ENCODE measurements at regions not wholly inside any gene's neighbourhood (a gene's known extent, or its start where the extent isn't known, plus 50 kb on each side); places are given as distances from the start of the nearest gene placed in this dataset.
A peak's percentile ranks its signal among the peaks of the same experiment; 100 is the strongest.

DNA sequence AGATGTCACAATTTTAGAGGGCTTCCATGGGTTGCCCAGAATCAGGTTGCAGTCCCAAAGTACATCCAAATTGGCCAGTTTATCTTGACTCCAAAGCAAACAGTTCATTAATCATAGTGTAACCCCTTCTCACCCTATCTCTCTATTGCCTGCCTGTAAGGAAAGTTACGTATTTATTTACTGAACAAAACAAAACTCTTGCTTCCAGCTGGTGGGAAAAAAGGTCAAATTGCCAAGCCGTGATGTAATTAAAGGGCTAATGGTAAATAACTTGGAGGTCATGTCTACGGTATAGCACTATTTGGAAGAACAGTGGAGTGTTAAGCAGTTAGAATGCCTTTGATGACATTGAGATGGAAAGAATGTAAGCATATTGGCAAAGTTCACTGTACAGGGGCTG lies 214.0 kb downstream of the DLEU7 start:
- no peak overlapping the region for H3K4me3 ChIP-seq (ENCODE audit: low read depth, low read length)
- TF ChIP-seq, protein P1, sequence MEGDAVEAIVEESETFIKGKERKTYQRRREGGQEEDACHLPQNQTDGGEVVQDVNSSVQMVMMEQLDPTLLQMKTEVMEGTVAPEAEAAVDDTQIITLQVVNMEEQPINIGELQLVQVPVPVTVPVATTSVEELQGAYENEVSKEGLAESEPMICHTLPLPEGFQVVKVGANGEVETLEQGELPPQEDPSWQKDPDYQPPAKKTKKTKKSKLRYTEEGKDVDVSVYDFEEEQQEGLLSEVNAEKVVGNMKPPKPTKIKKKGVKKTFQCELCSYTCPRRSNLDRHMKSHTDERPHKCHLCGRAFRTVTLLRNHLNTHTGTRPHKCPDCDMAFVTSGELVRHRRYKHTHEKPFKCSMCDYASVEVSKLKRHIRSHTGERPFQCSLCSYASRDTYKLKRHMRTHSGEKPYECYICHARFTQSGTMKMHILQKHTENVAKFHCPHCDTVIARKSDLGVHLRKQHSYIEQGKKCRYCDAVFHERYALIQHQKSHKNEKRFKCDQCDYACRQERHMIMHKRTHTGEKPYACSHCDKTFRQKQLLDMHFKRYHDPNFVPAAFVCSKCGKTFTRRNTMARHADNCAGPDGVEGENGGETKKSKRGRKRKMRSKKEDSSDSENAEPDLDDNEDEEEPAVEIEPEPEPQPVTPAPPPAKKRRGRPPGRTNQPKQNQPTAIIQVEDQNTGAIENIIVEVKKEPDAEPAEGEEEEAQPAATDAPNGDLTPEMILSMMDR (IDR thresholded peaks at IDR 0.05; ENCODE audit: low read depth, low read length, missing control alignments), result no peak
- DNase-seq (ENCODE audit: low read depth), result no peak

- TF ChIP-seq, protein P1 (IDR thresholded peaks at IDR 0.05; ENCODE audit: low read depth, low read length, missing control alignments), result no peak
- H3K4me3 ChIP-seq (ENCODE audit: low read depth, low read length), result no peak overlapping the region
- DNase-seq (ENCODE audit: low read depth), result no peak
These were observed 213.5 kb downstream of the DLEU7 start for GRCh38 chr13:50629966-50630365.

GRCh38 chr13:50631041-50631440 lies 212.5 kb downstream of the DLEU7 start:
- no peak for DNase-seq (ENCODE audit: low read depth)
- H3K4me3 ChIP-seq (ENCODE audit: low read depth, low read length), result no peak overlapping the region
- TF ChIP-seq, protein P1 (IDR thresholded peaks at IDR 0.05; ENCODE audit: low read depth, low read length, missing control alignments), result no peak

- TF ChIP-seq, protein P1 (IDR thresholded peaks at IDR 0.05; ENCODE audit: low read depth, low read length, missing control alignments), result no peak
- H3K4me3 ChIP-seq (ENCODE audit: low read depth, low read length), result no peak overlapping the region
- DNase-seq (ENCODE audit: low read depth), result no peak
These were observed 209.2 kb downstream of the DLEU7 start for GRCh38 chr13:50634339-50634738.

- TF ChIP-seq, protein P1 (IDR thresholded peaks at IDR 0.05; ENCODE audit: low read depth, low read length, missing control alignments), result no peak
- no peak overlapping the region for H3K4me3 ChIP-seq (ENCODE audit: low read depth, low read length)
- DNase-seq (ENCODE audit: low read depth), result peak; percentile 15
These were observed 208.0 kb downstream of the DLEU7 start for GRCh38 chr13:50635504-50635903.

DNA sequence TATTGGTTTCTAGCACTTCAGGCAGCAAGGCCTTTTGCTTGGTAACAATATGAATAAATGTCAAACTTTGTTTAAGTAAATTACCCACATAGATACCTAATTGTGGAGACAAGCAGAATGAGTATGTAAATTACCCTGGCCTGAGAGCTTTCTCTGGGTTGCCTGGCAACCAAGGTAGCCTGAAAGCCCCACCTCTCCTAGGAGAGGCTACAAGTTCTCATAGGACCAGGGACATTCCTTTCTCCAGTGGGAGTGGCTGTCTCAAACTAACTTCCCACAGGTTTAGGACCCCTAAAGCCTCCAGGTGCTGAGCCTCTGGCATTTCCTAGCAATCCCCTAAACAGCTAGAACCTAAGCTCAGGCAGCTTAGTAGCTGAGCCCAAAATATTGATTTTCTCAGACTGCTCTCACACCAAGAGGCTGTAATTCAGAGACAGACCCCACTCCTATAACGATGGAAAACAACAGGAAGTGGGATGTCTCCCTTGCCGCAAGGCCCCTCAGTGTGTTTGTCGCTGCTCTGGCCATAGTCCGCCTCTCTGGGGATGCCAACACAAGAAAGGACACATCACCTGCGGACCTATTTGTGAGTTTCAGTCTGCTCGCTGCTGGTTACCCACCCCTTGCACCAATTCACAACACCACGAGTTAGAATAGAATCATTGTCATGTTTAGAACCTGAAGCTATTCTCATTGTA lies 207.3 kb downstream of the DLEU7 start:
- DNase-seq (ENCODE audit: low read depth), result peak; percentile 2
- TF ChIP-seq, protein P1 (IDR thresholded peaks at IDR 0.05; ENCODE audit: low read depth, low read length, missing control alignments), result no peak
- H3K4me3 ChIP-seq (ENCODE audit: low read depth, low read length), result no peak overlapping the region

DNA sequence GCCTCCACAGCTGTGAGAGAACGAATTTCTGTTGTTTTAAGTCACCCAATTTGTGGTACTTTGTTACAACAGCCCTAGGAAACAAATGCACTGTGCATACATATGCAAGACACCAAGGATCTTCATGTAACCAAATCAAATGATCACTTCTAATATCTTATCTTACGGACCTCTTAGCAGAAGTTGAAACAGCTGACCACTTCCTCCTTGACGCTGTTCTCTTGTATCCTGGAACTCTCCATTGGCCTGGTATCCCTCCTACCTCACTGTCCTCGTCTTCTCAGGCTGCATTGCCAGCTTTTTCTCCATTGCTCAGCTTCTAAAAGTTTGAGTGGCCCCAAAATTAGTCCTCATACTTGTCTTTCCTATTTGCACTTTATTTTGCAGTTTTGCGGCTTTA lies 200.4 kb downstream of the DLEU7 start:
- TF ChIP-seq, protein P1 (IDR thresholded peaks at IDR 0.05; ENCODE audit: low read depth, low read length, missing control alignments), result no peak
- H3K4me3 ChIP-seq (ENCODE audit: low read depth, low read length), result no peak overlapping the region
- no peak for DNase-seq (ENCODE audit: low read depth)

Data from GM12864 (cell line).